Ascending aorta (tissue), 2 donors: ENCODE measurements at regions not wholly inside any gene's neighbourhood (a gene's known extent, or its start where the extent isn't known, plus 50 kb on each side); places are given as distances from the start of the nearest gene placed in this dataset.

Experiments
- DNase-seq, 2 donors: peaks; one replicate each; pipeline ENCODE4 v3.0.0-alpha.2; 2019; ENCODE audit warnings: low spot score in 2 of 2
- H3K27ac ChIP-seq, 2 donors: fragments of 200-600 bp; sonication (generic); one replicate each; pipeline ENCODE4 v1.5.1; 2016 to 2017; ENCODE audit warnings: mild to moderate bottlenecking in 1 of 2
- H3K27me3 ChIP-seq: fragments of 200-600 bp; sonication (generic); one replicate; pipeline ENCODE4 v1.5.1; 2017
- H3K36me3 ChIP-seq, 2 donors: fragments of 200-600 bp; sonication (generic); one replicate each; pipeline ENCODE4 v1.5.1; 2016
- H3K4me1 ChIP-seq, 2 donors: fragments of 200-600 bp; sonication (generic); one replicate each; pipeline ENCODE4 v1.5.1; 2016 to 2017; ENCODE audit warnings: mild to moderate bottlenecking in 1 of 2
- H3K4me3 ChIP-seq, 2 donors: fragments of 200-600 bp; sonication (generic); one replicate each; pipeline ENCODE4 v1.5.1; 2016 to 2017; ENCODE audit warnings: mild to moderate bottlenecking in 1 of 2
- H3K9me3 ChIP-seq, 2 donors: fragments of 200-600 bp; sonication (generic); one replicate each; pipeline ENCODE4 v1.5.1; 2016
- intact Hi-C: fragments of 100-400 bp; cut with DNase I; formaldehyde crosslinking; loops from one replicate; pipeline ENCODE4 v1.15.1; 2023
- TF ChIP-seq, protein P1 (sequence below), 3 experiments: fragments of 200-600 bp in 2 of 3; fragments of 450-650 bp in 1 of 3; sonication (generic) in 2 of 3; IDR thresholded peaks; one replicate each; pipeline ENCODE4 v1.5.1; 2016 to 2019; ENCODE audit warnings: antibody characterized with exemption in 3 of 3, mild to moderate bottlenecking in 1 of 3, moderate library complexity in 1 of 3

GRCh38 chr12:127813147-127813546 is 453.8 kb upstream of the TMEM132C start:
- intact Hi-C loops, result no loop called here
- TF ChIP-seq, protein P1, sequence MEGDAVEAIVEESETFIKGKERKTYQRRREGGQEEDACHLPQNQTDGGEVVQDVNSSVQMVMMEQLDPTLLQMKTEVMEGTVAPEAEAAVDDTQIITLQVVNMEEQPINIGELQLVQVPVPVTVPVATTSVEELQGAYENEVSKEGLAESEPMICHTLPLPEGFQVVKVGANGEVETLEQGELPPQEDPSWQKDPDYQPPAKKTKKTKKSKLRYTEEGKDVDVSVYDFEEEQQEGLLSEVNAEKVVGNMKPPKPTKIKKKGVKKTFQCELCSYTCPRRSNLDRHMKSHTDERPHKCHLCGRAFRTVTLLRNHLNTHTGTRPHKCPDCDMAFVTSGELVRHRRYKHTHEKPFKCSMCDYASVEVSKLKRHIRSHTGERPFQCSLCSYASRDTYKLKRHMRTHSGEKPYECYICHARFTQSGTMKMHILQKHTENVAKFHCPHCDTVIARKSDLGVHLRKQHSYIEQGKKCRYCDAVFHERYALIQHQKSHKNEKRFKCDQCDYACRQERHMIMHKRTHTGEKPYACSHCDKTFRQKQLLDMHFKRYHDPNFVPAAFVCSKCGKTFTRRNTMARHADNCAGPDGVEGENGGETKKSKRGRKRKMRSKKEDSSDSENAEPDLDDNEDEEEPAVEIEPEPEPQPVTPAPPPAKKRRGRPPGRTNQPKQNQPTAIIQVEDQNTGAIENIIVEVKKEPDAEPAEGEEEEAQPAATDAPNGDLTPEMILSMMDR (IDR thresholded peaks at IDR 0.05), result no peak
- Histone ChIP-seq H3K27ac (no peak overlapping the region), H3K9me3 (no peaks in the 10 kb centered on the region), H3K4me1 (peaks cover 0 to 10% of the 10 kb centered on the region in 2 donors), H3K4me3 (no peak overlapping the region), H3K36me3 (no peaks in the 10 kb centered on the region), H3K27me3 (no peaks in the 10 kb centered on the region)
- DNase-seq, result no peak

DNA sequence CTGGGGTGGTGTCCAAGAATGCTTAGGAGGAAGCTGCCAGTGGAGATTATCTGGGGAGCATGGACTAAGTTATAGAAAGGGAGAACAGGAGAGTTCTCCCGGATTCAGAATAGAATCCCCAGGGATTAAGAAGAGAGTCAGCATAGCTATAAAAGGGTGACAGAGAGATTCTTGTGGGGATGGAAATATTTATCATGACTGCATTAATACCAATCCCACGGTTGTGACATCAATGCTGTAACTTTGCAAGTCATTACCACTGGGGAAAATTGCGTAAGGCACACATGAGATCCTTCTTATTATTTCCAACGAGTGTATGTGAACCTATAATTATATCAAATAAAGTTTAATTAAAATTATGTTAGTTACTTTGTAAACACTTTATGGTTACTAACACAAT is 447.9 kb upstream of the TMEM132C start:
- H3K27me3 ChIP-seq, result no peaks in the 10 kb centered on the region
- no peak for DNase-seq
- H3K9me3 ChIP-seq, result no peaks in the 10 kb centered on the region
- H3K27ac ChIP-seq, result no peak overlapping the region
- no peak overlapping the region for H3K4me3 ChIP-seq
- H3K36me3 ChIP-seq, result no peaks in the 10 kb centered on the region
- TF ChIP-seq, protein P1 (IDR thresholded peaks at IDR 0.05), result no peak
- intact Hi-C loops, result no loop called here
- no peaks in the 10 kb centered on the region for H3K4me1 ChIP-seq

- Histone ChIP-seq H3K4me1 (no peaks in the 10 kb centered on the region), H3K27me3 (no peaks in the 10 kb centered on the region), H3K27ac (no peak overlapping the region), H3K9me3 (no peaks in the 10 kb centered on the region), H3K36me3 (no peaks in the 10 kb centered on the region), H3K4me3 (no peak overlapping the region)
- DNase-seq, result no peak
- intact Hi-C loops, result loop anchor here (5.0 kb wide), 1 partner anchor 107 kb away; no protein-coding TSS in a partner anchor
- TF ChIP-seq, protein P1 (IDR thresholded peaks at IDR 0.05), result no peak
These were observed 446.7 kb upstream of the TMEM132C start for GRCh38 chr12:127820271-127820670.

DNA sequence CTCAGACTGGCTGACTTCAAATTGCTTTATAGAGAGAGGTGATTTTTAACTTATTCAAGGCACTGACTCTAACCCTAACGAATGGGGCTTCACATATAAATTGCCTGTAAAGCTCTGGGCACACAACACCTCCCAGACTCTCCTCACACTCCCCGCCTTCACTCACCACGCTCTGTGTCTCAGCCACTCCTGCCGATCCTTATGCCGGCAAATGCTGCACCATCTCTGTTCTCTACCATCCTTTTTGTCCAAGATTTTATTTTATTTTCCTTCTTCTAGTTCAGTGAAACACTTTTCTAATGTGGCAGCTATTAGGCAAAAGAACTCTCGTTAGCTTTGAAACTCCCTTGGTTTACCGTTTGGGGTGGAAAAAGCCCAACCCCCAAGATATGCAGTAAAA is 446.1 kb upstream of the TMEM132C start:
- DNase-seq, result no peak
- intact Hi-C loops, result loop anchor here (5.0 kb wide), 1 partner anchor 106 kb away; no protein-coding TSS in a partner anchor
- TF ChIP-seq, protein P1 (IDR thresholded peaks at IDR 0.05), result no peak

DNA sequence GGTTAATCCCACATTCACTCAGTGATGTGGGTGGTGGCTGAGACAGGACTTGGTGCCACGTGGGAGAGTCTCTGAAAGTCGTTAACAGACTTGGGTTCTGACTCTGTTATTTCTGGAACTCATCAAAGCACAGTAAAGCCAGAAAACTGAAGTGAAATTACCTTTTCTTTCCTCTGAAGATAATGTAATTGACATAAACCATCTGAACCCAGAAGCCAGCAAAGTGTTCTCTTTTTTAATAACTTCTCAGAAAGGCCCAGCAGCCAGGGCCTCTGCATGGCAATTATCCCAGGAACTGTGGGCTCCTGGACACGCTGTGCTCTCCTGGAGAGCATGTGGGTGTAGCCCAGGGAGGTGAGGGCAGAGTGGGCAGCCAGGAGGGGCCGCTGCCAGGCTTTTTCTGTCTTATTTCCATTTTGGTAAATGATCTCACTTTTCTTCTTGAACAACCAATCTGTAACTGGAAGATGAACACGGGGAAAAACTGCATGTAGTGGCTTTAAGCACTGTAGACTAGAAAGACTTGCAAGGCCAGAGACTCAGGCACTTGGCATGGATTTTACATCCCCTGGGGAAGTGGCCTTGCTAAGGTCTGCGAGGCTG is 444.1 kb upstream of the TMEM132C start:
- peak; percentile 63 to 76 for DNase-seq
- TF ChIP-seq, protein P1 (IDR thresholded peaks at IDR 0.05), result peak in 1 of 3 experiments; percentile 11
- intact Hi-C loops, result loop anchor here (5.0 kb wide), 1 partner anchor 104 kb away; no protein-coding TSS in a partner anchor

More for the DNA sequence above, 446.1 kb upstream of the TMEM132C start:
- no peaks in the 10 kb centered on the region for H3K4me1 ChIP-seq
- H3K36me3 ChIP-seq, result no peaks in the 10 kb centered on the region
- no peak overlapping the region for H3K27ac ChIP-seq
- no peaks in the 10 kb centered on the region for H3K27me3 ChIP-seq
- H3K9me3 ChIP-seq, result no peaks in the 10 kb centered on the region
- H3K4me3 ChIP-seq, result no peak overlapping the region

More for the DNA sequence above, 444.1 kb upstream of the TMEM132C start:
- Histone ChIP-seq H3K4me3 (no peak overlapping the region), H3K27ac (peak overlapping the region; percentile 71 to 83), H3K4me1 (no peaks in the 10 kb centered on the region), H3K36me3 (no peaks in the 10 kb centered on the region), H3K9me3 (no peaks in the 10 kb centered on the region), H3K27me3 (no peaks in the 10 kb centered on the region)
